GM19099 (cell line): ENCODE measurements at regions not wholly inside any gene's neighbourhood (a gene's known extent, or its start where the extent isn't known, plus 50 kb on each side); places are given as distances from the start of the nearest gene placed in this dataset.

Experiments used
- POLR2A ChIP-seq: IDR thresholded peaks from 3 replicates; pipeline ENCODE4 v1.6.1; 2011; ENCODE audit warnings: low read depth; ENCODE audit not compliant: insufficient read length; ENCODE audit errors: extremely low read depth

- no peak for TF ChIP-seq POLR2A
Measured at GRCh38 chr5:125337294-125337693, 590.9 kb upstream of the ZNF608 start.

- no peak for TF ChIP-seq POLR2A
Measured at GRCh38 chr5:125338440-125339174, 592.2 kb upstream of the ZNF608 start.

GRCh38 chr5:125341436-125341835 lies 595.0 kb upstream of the ZNF608 start:
- TF ChIP-seq POLR2A: no peak

- no peak for TF ChIP-seq POLR2A
Measured at GRCh38 chr5:125343015-125343414, 596.6 kb upstream of the ZNF608 start.

- no peak for TF ChIP-seq POLR2A
Measured at GRCh38 chr5:125346316-125346715, 599.9 kb upstream of the ZNF608 start.

GRCh38 chr5:125348221-125348692 lies 601.8 kb upstream of the ZNF608 start:
- no peak for TF ChIP-seq POLR2A

- TF ChIP-seq POLR2A: no peak
Measured at GRCh38 chr5:125348936-125349831, 602.7 kb upstream of the ZNF608 start.

GRCh38 chr5:125357660-125358059 lies 611.2 kb upstream of the ZNF608 start:
- TF ChIP-seq POLR2A: no peak

- TF ChIP-seq POLR2A: no peak
Measured at GRCh38 chr5:125365747-125366146, 619.3 kb upstream of the ZNF608 start.

- no peak for TF ChIP-seq POLR2A
Measured at GRCh38 chr5:125367702-125368101, 621.3 kb upstream of the ZNF608 start.

- no peak for TF ChIP-seq POLR2A
Measured at GRCh38 chr5:125370461-125371205, 624.2 kb upstream of the ZNF608 start.

GRCh38 chr5:125372694-125373631 lies 626.5 kb upstream of the ZNF608 start:
- TF ChIP-seq POLR2A: no peak

GRCh38 chr5:125375143-125375542 lies 628.7 kb upstream of the ZNF608 start:
- no peak for TF ChIP-seq POLR2A

GRCh38 chr5:125376059-125376641 lies 629.7 kb upstream of the ZNF608 start:
- no peak for TF ChIP-seq POLR2A
